OCI-LY3 (cell line): ENCODE measurements at regions not wholly inside any gene's neighbourhood (a gene's known extent, or its start where the extent isn't known, plus 50 kb on each side); places are given as distances from the start of the nearest gene placed in this dataset.

ENCODE experiments used
- H2AFZ ChIP-seq: fragments of 200-600, 300-600 bp; shearing (Covaris generic); 2 replicates; pipeline ENCODE4 v1.6.0; 2014; ENCODE audit warnings: antibody characterized with exemption, low read depth, low read length
- H3K27ac ChIP-seq: fragments of 200-600, 300-600 bp; sonication (generic); 2 replicates; pipeline ENCODE4 v1.5.1; 2014; ENCODE audit warnings: mild to moderate bottlenecking, low read length, moderate library complexity, mixed read lengths
- H3K27me3 ChIP-seq: fragments of 200-600, 300-600 bp; sonication (generic); 2 replicates; pipeline ENCODE4 v1.6.1; 2014; ENCODE audit warnings: low read depth, low read length, mixed read lengths
- H3K36me3 ChIP-seq: fragments of 200-600, 300-600 bp; sonication (generic); replicated peaks from 2 replicates; pipeline ENCODE3; 2014; ENCODE audit warnings: low read depth, low read length, mixed read lengths
- H3K4me1 ChIP-seq: fragments of 300-600, 200-600 bp; sonication (generic); 2 replicates; pipeline ENCODE4 v1.6.1; 2014; ENCODE audit warnings: low read length, mixed read lengths
- H3K4me2 ChIP-seq: fragments of 200-600, 300-600 bp; sonication (generic); 2 replicates; pipeline ENCODE4 v1.6.1; 2014; ENCODE audit warnings: low read length, mixed read lengths
- H3K4me3 ChIP-seq: fragments of 300-600, 200-600 bp; sonication (generic); 2 replicates; pipeline ENCODE4 v1.5.1; 2014; ENCODE audit warnings: antibody characterized with exemption, mild to moderate bottlenecking, low read length, moderate library complexity
- H3K79me2 ChIP-seq: fragments of 300-600, 200-600 bp; shearing (Covaris generic); 2 replicates; pipeline ENCODE4 v1.6.1; 2014; ENCODE audit warnings: mild to moderate bottlenecking, low read length, mixed read lengths
- H3K9ac ChIP-seq: fragments of 300-600, 200-600 bp; shearing (Covaris generic); 2 replicates; pipeline ENCODE4 v1.6.0; 2014; ENCODE audit warnings: mild to moderate bottlenecking, low read length, moderate library complexity
- H3K9me3 ChIP-seq: fragments of 200-600, 300-600 bp; shearing (Covaris generic); 2 replicates; pipeline ENCODE4 v1.6.1; 2014; ENCODE audit warnings: low read length, mixed read lengths; ENCODE audit not compliant: insufficient read depth
- H4K20me1 ChIP-seq: fragments of 200-600, 300-600 bp; sonication (generic); 2 replicates; pipeline ENCODE4 v1.6.1; 2016; ENCODE audit warnings: low read length, mixed read lengths; ENCODE audit not compliant: insufficient read depth
- EZH2phosphoT487 ChIP-seq: fragments of 200-600 bp; shearing (Covaris generic); IDR thresholded peaks from 2 replicates; pipeline ENCODE4 v1.6.1; 2018; ENCODE audit warnings: antibody characterized with exemption, mixed run types, low read depth
- TF ChIP-seq, protein P1 (sequence below): fragments of 200-600, 300-600 bp; sonication (generic); IDR thresholded peaks from 2 replicates; pipeline ENCODE4 v1.5.1; 2014; ENCODE audit warnings: antibody characterized with exemption, low read length, low read depth

DNA sequence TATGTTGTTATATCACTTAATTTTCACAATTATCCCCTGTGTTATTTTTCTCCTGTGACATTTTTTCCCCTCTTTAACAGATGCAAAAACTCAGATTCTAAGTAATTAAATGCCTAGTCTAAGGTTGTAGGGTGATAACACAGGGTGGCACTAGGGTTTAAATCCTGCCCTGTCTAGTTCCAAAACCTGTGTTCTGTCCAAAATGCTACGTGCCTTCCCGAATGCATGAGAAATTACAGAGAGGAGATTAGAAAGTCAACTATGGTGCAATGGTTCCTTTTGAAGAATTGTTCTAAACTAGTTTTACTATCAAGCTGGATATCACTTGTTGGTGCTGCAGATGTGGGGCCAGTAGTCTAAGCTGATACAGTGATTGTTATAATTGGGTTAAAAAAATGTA is 108.0 kb downstream of the DIPK2A start:
- Histone ChIP-seq H3K36me3 (no peaks in the 10 kb centered on the region), H3K79me2 (no peaks in the 10 kb centered on the region), H3K9ac (no peak overlapping the region), H4K20me1 (no peaks in the 10 kb centered on the region), H3K4me1 (0 out of 2 replicates have a peak, but pooled peaks cover 3% of the 10 kb centered on the region), H3K27me3 (no peaks in the 10 kb centered on the region), H3K9me3 (no peaks in the 10 kb centered on the region), H3K4me3 (no peak overlapping the region), H3K4me2 (no peak overlapping the region), H3K27ac (no peak overlapping the region), H2AFZ (no peak overlapping the region)
- TF ChIP-seq, protein P1, sequence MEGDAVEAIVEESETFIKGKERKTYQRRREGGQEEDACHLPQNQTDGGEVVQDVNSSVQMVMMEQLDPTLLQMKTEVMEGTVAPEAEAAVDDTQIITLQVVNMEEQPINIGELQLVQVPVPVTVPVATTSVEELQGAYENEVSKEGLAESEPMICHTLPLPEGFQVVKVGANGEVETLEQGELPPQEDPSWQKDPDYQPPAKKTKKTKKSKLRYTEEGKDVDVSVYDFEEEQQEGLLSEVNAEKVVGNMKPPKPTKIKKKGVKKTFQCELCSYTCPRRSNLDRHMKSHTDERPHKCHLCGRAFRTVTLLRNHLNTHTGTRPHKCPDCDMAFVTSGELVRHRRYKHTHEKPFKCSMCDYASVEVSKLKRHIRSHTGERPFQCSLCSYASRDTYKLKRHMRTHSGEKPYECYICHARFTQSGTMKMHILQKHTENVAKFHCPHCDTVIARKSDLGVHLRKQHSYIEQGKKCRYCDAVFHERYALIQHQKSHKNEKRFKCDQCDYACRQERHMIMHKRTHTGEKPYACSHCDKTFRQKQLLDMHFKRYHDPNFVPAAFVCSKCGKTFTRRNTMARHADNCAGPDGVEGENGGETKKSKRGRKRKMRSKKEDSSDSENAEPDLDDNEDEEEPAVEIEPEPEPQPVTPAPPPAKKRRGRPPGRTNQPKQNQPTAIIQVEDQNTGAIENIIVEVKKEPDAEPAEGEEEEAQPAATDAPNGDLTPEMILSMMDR = no peak
- TF ChIP-seq EZH2phosphoT487 = no peak

DNA sequence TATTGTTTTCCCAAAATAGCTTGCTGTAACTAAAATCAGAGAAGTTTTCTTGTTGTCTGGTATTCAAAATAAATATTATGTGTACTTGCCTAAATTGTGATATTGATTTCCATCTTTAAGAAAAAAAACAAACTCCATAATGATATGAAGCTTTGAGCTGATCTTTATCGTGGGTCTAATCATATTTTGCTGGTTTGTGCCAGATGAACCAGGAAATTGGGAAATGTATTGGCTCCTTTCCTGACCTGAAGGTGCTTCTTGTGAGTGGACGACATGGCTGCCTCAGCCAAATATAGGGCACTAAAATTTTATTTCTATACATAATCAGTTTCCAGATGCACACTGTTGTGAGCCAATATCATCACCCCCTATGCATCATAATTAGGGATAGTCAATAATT is 113.3 kb downstream of the DIPK2A start:
- H3K79me2 ChIP-seq = no peaks in the 10 kb centered on the region
- no peak overlapping the region for H3K4me3 ChIP-seq
- no peaks in the 10 kb centered on the region for H3K27me3 ChIP-seq
- H3K36me3 ChIP-seq = no peaks in the 10 kb centered on the region
- no peak overlapping the region for H3K27ac ChIP-seq
- H3K9ac ChIP-seq = no peak overlapping the region
- no peak overlapping the region for H2AFZ ChIP-seq
- H3K4me2 ChIP-seq = no peak overlapping the region
- no peaks in the 10 kb centered on the region for H4K20me1 ChIP-seq
- TF ChIP-seq, protein P1 = no peak
- TF ChIP-seq EZH2phosphoT487 = no peak
- no peaks in the 10 kb centered on the region for H3K9me3 ChIP-seq
- H3K4me1 ChIP-seq = no peaks in the 10 kb centered on the region

DNA sequence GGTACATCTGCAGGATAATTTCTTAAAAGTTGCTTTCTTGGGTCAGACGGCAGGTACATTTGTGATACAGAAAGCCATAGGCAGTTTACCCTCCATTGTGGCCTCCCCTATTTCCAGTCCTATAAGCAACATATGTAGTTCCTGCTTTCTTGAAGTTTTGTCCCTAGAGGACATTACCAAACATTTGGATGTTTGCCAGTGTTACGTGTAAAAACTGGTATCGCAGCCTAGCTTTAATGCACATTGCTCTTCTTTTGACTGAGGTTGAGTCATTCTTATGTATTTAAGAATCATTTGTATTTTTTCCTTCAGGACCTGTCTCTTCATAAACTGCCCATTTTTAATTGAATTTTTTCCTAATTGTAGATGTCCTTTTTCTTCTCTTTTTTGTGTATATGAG is 114.3 kb downstream of the DIPK2A start:
- no peak overlapping the region for H3K27ac ChIP-seq
- H3K9ac ChIP-seq = no peak overlapping the region
- no peaks in the 10 kb centered on the region for H3K27me3 ChIP-seq
- H3K9me3 ChIP-seq = no peaks in the 10 kb centered on the region
- no peaks in the 10 kb centered on the region for H3K36me3 ChIP-seq
- H4K20me1 ChIP-seq = no peaks in the 10 kb centered on the region
- H3K4me1 ChIP-seq = no peaks in the 10 kb centered on the region
- no peak overlapping the region for H3K4me3 ChIP-seq
- H3K4me2 ChIP-seq = no peak overlapping the region
- no peaks in the 10 kb centered on the region for H3K79me2 ChIP-seq
- no peak overlapping the region for H2AFZ ChIP-seq
- TF ChIP-seq EZH2phosphoT487 = no peak
- TF ChIP-seq, protein P1 = no peak

DNA sequence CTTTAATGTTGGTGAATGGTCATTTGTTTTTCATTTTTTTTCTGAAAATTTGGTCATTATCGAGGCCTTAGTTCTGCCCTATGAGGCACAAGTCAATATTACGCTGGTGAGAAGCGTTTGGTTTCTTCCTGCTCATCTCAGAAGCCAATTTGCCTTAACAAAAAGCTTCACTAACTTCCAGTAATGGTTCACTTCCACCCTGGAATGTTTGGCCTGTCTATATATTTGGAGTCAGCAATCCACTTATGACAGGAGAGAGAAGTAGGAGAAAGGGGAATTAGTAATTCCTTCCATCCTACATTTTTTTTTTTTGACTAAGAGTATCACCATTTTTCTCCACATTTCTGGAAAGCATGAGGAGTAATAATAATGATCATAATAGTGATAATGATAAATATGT is 124.4 kb downstream of the DIPK2A start:
- no peak overlapping the region for H3K4me2 ChIP-seq

More for the DNA sequence above, 124.4 kb downstream of the DIPK2A start:
- TF ChIP-seq, protein P1 = no peak
- TF ChIP-seq EZH2phosphoT487 = no peak
- Histone ChIP-seq H3K27me3 (no peaks in the 10 kb centered on the region), H3K4me3 (no peak overlapping the region), H3K4me1 (no peaks in the 10 kb centered on the region), H3K79me2 (no peaks in the 10 kb centered on the region), H3K36me3 (peaks cover 14% of the 10 kb centered on the region), H3K9ac (no peak overlapping the region), H4K20me1 (no peaks in the 10 kb centered on the region), H3K9me3 (peaks cover 6% of the 10 kb centered on the region; the same call in 1 of the 2 replicates), H2AFZ (no peak overlapping the region), H3K27ac (no peak overlapping the region)
